Activated T-cell treated with anti-CD3 and anti-CD28 coated beads, Interleukin-2, amount 50 U/mL, for 72 hours (primary cell): ENCODE measurements at regions not wholly inside any gene's neighbourhood (a gene's known extent, or its start where the extent isn't known, plus 50 kb on each side); places are given as distances from the start of the nearest gene placed in this dataset.

ENCODE experiments used
- ATAC-seq, 2 donors: fragments of 150-1000 bp; cut with Tn5 transposase; replicated peaks in 1 of 2; 2 replicates each; pipeline ENCODE4 v1.10.0; 2021; ENCODE audit warnings: moderate library complexity in 2 of 2, mild to moderate bottlenecking in 1 of 2
- DNase-seq, 2 donors: peaks; one replicate each; pipeline ENCODE4 v3.0.0; 2021 to 2022; ENCODE audit warnings: mixed read lengths in 1 of 2
- H3K27ac Mint-ChIP-seq: one replicate; pipeline ENCODE4 v1.8.0; 2022; ENCODE audit warnings: mild to moderate bottlenecking, moderate library complexity, mixed read lengths
- H3K27me3 Mint-ChIP-seq: one replicate; pipeline ENCODE4 v1.8.0; 2022; ENCODE audit warnings: low read depth, mixed read lengths
- H3K36me3 Mint-ChIP-seq, 2 donors: one replicate each; pipeline ENCODE4 v1.8.0; 2022; ENCODE audit warnings: mixed read lengths in 2 of 2, mild to moderate bottlenecking in 1 of 2; ENCODE audit not compliant: insufficient read depth in 2 of 2
- H3K4me1 Mint-ChIP-seq: one replicate; pipeline ENCODE4 v1.8.0; 2022; ENCODE audit warnings: low read depth, mixed read lengths
- H3K4me3 Mint-ChIP-seq, 2 donors: one replicate each; pipeline ENCODE4 v1.8.0; 2022; ENCODE audit warnings: mild to moderate bottlenecking in 2 of 2, mixed read lengths in 2 of 2, moderate library complexity in 2 of 2
- H3K9me3 Mint-ChIP-seq, 2 donors: one replicate each; pipeline ENCODE4 v1.8.0; 2022; ENCODE audit warnings: mixed read lengths in 2 of 2

DNA sequence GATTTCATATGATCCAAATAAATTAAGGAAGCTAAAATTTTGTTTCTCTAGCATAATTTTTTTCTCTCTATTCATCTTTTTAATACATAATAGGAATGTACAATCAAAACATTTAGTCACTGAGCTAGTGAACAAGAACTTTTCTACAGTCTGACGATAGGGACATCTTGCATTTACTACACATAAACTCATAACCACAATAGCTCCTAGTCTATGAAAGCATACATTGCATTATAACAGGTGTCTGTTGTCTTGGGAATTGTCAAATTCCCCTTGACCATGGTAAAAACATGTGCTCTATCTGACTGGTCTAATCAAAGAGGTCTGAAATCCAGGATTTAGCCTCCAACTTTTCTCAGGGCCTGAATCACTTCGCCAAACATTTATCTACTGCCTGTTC, 144.8 kb downstream of the FAM124B start:
- Mint-ChIP-seq H3K4me3 (no peak overlapping the region), H3K36me3 (no peaks in the 10 kb centered on the region), H3K27me3 (peaks cover 47% of the 10 kb centered on the region), H3K4me1 (peaks cover 13% of the 10 kb centered on the region), H3K9me3 (no peaks in the 10 kb centered on the region), H3K27ac (no peak overlapping the region)
- DNase-seq = no peak
- ATAC-seq = no peak

DNA sequence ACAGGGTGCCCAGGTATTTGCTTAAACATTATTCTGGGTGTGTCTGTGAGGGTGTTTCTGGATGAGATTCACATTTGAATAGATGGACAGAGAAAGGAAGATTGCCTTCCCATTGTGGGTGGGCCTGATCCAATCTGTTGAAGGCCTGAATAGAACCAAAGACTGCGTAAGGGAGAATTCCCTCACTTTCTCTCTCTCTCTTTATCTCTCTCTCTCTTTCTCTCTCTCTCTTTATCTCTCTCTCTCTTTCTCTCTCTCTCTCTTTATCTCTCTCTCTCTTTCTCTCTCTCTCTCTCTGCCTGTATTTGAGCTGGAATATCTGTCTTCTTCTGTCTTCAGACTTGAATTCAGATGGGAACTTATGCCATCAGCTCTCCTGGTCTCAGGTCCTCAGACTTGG, 148.4 kb downstream of the FAM124B start:
- no peak for ATAC-seq
- Mint-ChIP-seq H3K4me3 (no peak overlapping the region), H3K9me3 (no peaks in the 10 kb centered on the region), H3K27ac (no peak overlapping the region), H3K27me3 (peaks cover 28% of the 10 kb centered on the region), H3K36me3 (no peaks in the 10 kb centered on the region), H3K4me1 (peaks cover 5% of the 10 kb centered on the region)
- no peak for DNase-seq

DNA sequence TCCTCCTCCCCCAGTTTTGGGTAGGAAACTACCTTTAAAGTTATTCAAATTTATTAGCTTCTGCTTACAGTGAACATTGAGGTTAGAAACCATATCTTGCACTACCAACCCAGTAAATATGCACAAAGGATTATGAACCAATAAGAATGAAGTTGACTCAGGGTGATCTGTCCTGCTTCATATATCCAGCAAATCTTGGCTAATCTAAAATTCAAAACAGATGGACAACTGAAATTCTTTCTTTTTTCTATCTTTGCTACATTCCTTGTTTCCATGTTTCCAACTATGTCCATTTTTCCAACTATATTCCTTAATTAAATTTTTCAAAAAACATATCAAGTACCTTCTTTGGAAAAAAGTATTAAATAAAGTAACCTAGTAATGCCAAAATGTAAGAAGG, 149.3 kb downstream of the FAM124B start:
- ATAC-seq (no peak), DNase-seq (no peak)
- H3K36me3 Mint-ChIP-seq = no peaks in the 10 kb centered on the region
- H3K4me1 Mint-ChIP-seq = peaks cover 5% of the 10 kb centered on the region
- H3K27me3 Mint-ChIP-seq = peaks cover 25% of the 10 kb centered on the region
- no peaks in the 10 kb centered on the region for H3K9me3 Mint-ChIP-seq
- no peak overlapping the region for H3K27ac Mint-ChIP-seq
- no peak overlapping the region for H3K4me3 Mint-ChIP-seq

DNA sequence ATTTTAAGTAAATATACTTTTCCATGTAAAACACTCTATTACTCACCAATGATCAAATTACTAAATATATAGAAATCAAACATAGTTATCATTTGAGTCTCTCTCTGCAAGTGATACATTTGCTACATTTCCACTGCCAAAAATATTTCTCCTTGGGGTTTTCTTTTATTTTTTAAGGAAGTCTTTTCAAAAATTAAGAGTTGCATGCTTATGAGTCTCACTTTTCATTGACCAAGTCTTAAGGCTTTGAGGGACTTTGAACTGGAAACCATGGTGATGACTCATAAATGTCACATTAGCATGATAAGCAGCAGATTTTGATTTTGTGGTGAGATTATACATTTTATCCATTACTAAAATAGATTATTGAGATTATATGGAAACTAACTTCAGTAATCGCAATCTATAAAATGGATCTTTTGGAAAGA, 152.9 kb downstream of the FAM124B start:
- no peaks in the 10 kb centered on the region for H3K9me3 Mint-ChIP-seq

DNA sequence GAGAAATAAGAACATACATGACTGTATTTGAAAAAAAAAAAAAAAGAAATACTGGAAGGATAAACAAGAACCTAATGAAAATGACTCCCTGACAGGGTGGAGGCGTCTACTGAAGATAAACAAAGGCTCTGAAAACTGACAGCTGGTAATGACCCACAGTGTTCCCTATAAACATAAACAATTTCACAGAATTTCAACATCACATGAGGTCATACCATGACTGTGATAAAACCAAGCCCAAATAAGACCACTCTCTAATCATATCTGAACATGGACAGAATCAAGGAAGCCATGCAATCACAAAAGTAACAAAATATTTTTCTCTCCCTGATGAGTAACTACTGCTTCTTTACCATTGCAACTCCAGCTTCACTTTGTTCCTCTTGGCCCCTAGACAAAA, 159.3 kb downstream of the FAM124B start:
- no peak for DNase-seq
- H3K4me3 Mint-ChIP-seq = no peak overlapping the region
- H3K4me1 Mint-ChIP-seq = no peaks in the 10 kb centered on the region
- no peaks in the 10 kb centered on the region for H3K36me3 Mint-ChIP-seq
- H3K27ac Mint-ChIP-seq = no peak overlapping the region
- no peak for ATAC-seq
- H3K27me3 Mint-ChIP-seq = peaks cover 18% of the 10 kb centered on the region
- H3K9me3 Mint-ChIP-seq = no peaks in the 10 kb centered on the region

More for the DNA sequence above, 152.9 kb downstream of the FAM124B start:
- Mint-ChIP-seq H3K4me3 (no peak overlapping the region), H3K36me3 (no peaks in the 10 kb centered on the region), H3K4me1 (peaks cover 5% of the 10 kb centered on the region), H3K27ac (no peak overlapping the region), H3K27me3 (peaks cover 15% of the 10 kb centered on the region)
- ATAC-seq (no peak), DNase-seq (no peak)

DNA sequence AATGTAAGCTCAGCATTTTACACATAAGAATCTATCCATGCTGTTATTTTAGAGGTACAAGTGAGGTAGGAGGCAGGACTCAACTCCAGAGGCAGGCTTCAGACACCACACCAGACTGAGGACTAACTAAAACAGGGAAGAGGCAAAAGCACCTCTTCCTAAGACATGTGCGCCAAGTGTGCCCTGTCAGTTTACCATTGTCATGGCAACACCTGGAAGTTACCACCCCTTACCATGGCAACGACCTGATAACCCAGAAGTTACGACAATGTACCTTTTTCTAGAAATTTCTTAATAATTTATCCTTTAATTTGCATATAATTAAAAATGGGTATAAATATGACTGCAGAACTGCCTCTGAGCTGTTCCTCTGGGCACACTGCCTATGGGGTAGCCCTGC, 160.1 kb downstream of the FAM124B start:
- DNase-seq (no peak), ATAC-seq (no peak)
- H3K27me3 Mint-ChIP-seq = peaks cover 18% of the 10 kb centered on the region
- H3K4me1 Mint-ChIP-seq = no peaks in the 10 kb centered on the region
- no peak overlapping the region for H3K27ac Mint-ChIP-seq
- H3K4me3 Mint-ChIP-seq = no peak overlapping the region
- H3K9me3 Mint-ChIP-seq = peaks cover 0 to 2% of the 10 kb centered on the region in 2 donors
- H3K36me3 Mint-ChIP-seq = no peaks in the 10 kb centered on the region

DNA sequence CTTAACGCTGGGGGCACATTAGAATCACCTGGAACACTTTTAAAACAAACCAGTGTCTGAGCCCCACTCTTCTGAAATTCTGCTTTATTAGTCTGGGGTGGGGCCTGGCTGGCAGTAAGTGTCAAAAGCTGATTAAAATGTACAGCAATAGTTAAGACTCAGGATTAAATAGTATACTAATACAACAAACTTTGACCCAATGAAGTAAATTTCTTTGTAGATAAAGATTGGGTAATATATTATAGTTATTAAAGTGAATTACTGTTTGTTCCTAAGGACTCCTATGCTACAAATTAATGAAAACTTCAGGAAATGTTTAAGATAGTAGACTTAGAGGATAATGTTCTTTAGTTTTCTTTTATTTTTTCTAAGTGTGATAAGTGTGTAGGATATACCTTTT, 160.9 kb downstream of the FAM124B start:
- Mint-ChIP-seq H3K36me3 (no peaks in the 10 kb centered on the region), H3K9me3 (peaks cover 2 to 3% of the 10 kb centered on the region in 2 donors), H3K27me3 (peaks cover 18% of the 10 kb centered on the region), H3K4me3 (no peak overlapping the region), H3K4me1 (no peaks in the 10 kb centered on the region), H3K27ac (no peak overlapping the region)
- DNase-seq = no peak
- no peak for ATAC-seq

DNA sequence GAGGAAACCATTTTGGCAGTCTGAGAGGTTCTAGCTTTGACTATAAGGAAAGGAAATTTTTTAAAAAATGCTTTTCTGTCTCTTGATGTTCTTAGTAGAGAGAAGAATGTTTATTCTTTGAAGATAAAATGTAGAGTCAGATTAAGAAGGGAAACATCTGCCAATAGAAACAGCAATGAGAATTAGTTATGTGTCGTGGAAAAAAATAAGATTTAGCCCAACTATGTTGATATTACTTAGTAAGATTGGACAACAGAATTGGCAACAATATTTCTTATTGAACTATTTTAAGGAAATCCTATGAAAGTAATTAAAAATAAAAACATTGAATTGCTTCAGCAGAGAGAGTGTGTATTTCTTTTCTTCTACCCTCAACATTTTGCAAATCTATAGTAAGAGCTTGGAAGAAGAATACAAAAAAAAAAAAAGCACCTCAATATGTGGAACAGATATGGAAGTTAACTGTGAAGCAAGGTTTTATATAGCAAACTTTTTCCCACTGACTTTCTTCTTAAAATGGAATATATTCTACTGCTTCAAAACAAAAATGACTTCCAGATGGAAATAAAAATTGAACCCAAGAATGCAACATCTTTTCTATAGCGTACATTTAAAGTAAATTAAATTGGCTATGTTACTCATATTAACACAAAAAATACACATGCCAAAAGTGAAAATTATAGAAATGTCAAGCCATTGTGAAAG, 177.9 kb downstream of the FAM124B start:
- H3K27ac Mint-ChIP-seq = no peak overlapping the region
- ATAC-seq = no peak
- no peaks in the 10 kb centered on the region for H3K9me3 Mint-ChIP-seq
- peaks cover 35% of the 10 kb centered on the region for H3K27me3 Mint-ChIP-seq
- DNase-seq = no peak
- H3K4me1 Mint-ChIP-seq = peaks cover 9% of the 10 kb centered on the region
- H3K36me3 Mint-ChIP-seq = no peaks in the 10 kb centered on the region
- no peak overlapping the region for H3K4me3 Mint-ChIP-seq

DNA sequence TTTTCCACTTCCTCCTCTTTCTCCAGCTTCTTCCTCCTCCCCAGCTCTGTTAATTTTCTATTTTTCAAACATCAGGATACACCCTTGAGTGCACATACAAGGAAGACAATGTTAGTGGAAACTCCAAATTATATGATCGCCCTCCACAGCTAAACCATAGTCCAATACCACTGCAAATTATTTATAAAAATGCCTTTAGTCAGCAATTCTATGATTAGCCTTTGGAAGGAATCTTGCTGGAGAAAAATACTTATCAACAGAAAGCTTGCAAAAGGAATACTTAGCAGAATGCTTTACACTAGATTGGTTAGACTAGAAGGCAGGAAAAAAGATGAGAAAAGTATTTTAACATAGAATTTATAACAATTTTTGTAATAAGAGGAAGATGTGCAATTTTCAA, 178.9 kb downstream of the FAM124B start:
- Mint-ChIP-seq H3K4me1 (peaks cover 9% of the 10 kb centered on the region), H3K4me3 (no peak overlapping the region), H3K27ac (no peak overlapping the region), H3K36me3 (no peaks in the 10 kb centered on the region), H3K27me3 (peaks cover 35% of the 10 kb centered on the region), H3K9me3 (no peaks in the 10 kb centered on the region)
- DNase-seq = no peak
- no peak for ATAC-seq

DNA sequence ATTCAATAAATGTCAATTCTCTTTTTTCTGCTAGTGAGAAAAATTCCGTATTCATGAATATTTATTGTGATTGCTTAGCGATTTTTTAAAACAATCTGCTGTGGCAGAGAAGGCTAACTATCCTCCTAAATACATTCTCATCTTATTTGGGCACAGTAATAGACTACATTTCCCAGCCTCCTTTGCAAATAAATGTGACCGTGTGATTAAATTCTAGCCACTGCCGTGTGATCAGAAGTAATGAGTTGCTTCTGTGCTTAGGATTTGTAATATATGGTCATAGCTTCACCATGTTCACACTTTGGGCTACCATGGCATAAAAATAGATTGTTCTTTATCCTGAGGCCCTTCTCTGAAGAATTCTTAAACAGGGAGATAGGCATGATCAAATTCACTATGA, 179.6 kb downstream of the FAM124B start:
- no peak for ATAC-seq
- no peak for DNase-seq
- H3K27me3 Mint-ChIP-seq = peaks cover 35% of the 10 kb centered on the region
- H3K27ac Mint-ChIP-seq = no peak overlapping the region
- H3K9me3 Mint-ChIP-seq = no peaks in the 10 kb centered on the region
- H3K4me3 Mint-ChIP-seq = no peak overlapping the region
- no peaks in the 10 kb centered on the region for H3K36me3 Mint-ChIP-seq
- H3K4me1 Mint-ChIP-seq = peaks cover 9% of the 10 kb centered on the region

DNA sequence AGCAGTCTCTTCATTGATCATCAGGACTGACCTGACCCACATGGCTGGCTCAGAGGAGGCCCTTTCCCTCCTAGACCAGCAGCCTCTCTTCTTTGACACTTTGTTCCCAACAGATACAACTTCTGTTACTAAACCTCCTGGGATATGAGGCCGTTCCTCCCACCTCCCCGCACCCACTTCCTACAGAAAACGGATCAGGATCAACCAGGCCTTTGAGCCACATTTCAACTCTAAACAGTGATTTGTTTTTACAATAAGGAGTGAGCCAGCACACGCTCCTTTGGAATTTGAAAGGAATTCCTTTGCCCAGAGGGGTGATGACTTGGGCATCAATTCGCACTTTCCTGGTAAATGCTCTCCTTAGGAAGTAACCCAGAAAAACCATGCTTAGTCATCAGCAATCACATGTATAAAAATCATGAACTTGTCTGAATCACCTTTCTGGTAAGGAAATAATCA, 180.4 kb downstream of the FAM124B start:
- no peak for DNase-seq
- H3K4me3 Mint-ChIP-seq = no peak overlapping the region
- no peaks in the 10 kb centered on the region for H3K9me3 Mint-ChIP-seq
- H3K27me3 Mint-ChIP-seq = peaks cover 28% of the 10 kb centered on the region
- H3K27ac Mint-ChIP-seq = no peak overlapping the region
- no peak for ATAC-seq
- H3K36me3 Mint-ChIP-seq = no peaks in the 10 kb centered on the region
- H3K4me1 Mint-ChIP-seq = peaks cover 9% of the 10 kb centered on the region

DNA sequence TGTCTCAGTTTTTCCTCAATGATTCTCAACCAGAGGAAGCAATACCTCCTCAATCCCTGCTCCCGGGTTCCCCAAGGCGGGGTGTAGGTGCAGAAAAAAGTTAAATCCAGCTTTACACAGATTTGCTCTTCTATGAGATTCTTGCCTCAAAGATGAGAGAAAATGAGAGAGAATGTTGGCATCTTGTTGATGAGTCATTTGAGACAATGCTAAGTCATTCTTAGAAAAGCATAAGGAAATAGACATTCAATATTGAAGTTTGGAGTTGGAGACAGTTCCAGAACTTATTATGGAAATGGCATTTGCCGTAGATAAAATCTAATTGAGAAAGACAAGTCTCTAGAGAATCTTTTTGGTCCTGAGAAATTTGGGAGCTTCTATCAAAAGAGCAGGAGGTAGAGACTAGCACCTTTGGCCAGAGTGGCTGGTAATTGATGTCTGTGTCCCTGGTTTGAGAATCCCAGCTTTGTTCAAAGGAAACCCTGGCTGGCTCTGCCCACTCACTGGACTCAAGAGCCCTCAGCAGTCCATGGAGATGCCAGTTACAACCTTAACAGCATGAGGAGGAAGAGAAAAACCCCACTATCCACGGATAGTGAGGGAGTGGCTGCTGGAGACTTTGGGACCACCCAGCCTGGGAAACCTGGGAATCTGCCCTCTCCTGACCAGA, 181.2 kb downstream of the FAM124B start:
- H3K27ac Mint-ChIP-seq = no peak overlapping the region
- ATAC-seq = peak in 1 of 2 donors; percentile 43
- no peak overlapping the region for H3K4me3 Mint-ChIP-seq
- H3K27me3 Mint-ChIP-seq = peaks cover 20% of the 10 kb centered on the region
- peaks cover 9% of the 10 kb centered on the region for H3K4me1 Mint-ChIP-seq
- no peaks in the 10 kb centered on the region for H3K36me3 Mint-ChIP-seq
- no peak for DNase-seq
- no peaks in the 10 kb centered on the region for H3K9me3 Mint-ChIP-seq

DNA sequence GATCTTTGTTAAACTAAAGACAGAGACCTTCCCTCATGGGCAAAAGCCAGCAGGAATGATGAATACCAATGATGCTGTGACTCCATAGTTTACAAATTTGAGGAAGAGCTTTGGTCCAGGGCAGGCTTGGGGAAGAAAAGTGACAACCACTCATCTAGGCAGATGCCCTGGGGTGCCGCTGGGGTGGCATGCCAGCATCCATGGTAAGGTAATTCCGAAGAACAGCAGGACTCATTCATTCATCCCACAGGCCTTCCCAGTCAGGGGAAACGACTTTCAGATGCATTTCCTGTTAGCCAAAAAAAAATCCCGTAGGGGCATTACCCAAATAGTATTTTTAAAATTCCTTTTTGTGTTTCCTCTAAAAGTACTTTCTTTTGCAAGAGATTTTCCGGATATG, 180.7 kb upstream of the SERPINE2 start:
- Mint-ChIP-seq H3K36me3 (no peaks in the 10 kb centered on the region), H3K27ac (no peak overlapping the region), H3K4me1 (peaks cover 9% of the 10 kb centered on the region), H3K9me3 (no peaks in the 10 kb centered on the region), H3K27me3 (peaks cover 16% of the 10 kb centered on the region), H3K4me3 (no peak overlapping the region)
- ATAC-seq (no peak), DNase-seq (no peak)

DNA sequence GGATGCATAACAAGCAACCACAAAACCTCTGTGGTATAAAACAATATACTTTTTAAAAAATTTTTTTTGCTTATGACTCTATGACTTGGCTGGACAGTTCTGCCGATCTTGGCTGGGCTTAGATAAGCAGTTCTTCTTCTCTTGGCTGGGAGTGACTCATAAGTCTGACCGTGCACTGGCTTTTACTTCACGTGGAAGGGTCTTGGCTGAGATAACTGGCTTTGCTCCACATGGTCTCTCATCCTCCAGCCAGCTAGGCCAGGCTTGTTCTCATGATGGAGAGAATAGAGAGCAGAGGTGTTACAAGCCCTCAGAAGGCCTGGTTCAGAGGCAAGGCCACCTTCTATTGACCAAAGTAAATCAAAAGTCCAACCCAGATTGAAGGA, 178.9 kb upstream of the SERPINE2 start:
- Mint-ChIP-seq H3K36me3 (no peaks in the 10 kb centered on the region), H3K27me3 (peaks cover 16% of the 10 kb centered on the region), H3K4me1 (peaks cover 9% of the 10 kb centered on the region), H3K27ac (no peak overlapping the region), H3K9me3 (no peaks in the 10 kb centered on the region), H3K4me3 (no peak overlapping the region)
- DNase-seq (no peak), ATAC-seq (no peak)
